Neural progenitor cell (in vitro differentiated cells): ENCODE measurements at regions not wholly inside any gene's neighbourhood (a gene's known extent, or its start where the extent isn't known, plus 50 kb on each side); places are given as distances from the start of the nearest gene placed in this dataset.

Experiments
- DNase-seq: peaks from one replicate; pipeline ENCODE4 v3.0.0-alpha.2; 2016; ENCODE audit warnings: low spot score
- H2AFZ ChIP-seq: fragments of 200-600 bp; sonication (generic); replicated peaks from 2 replicates; pipeline ENCODE4 v1.6.1; 2016; ENCODE audit warnings: antibody characterized with exemption
- H3F3A ChIP-seq: fragments of 200-600 bp; sonication (generic); 2 replicates; pipeline ENCODE4 v1.6.1; 2016; ENCODE audit warnings: antibody characterized with exemption, low read depth
- H3K27ac ChIP-seq: fragments of 200-600 bp; sonication (generic); 2 replicates; pipeline ENCODE4 v1.5.1; 2016; ENCODE audit warnings: mild to moderate bottlenecking
- H3K27me3 ChIP-seq: fragments of 200-600 bp; sonication (generic); 2 replicates; pipeline ENCODE4 v1.6.1; 2016; ENCODE audit warnings: mild to moderate bottlenecking, moderate library complexity
- H3K36me3 ChIP-seq: fragments of 200-600 bp; sonication (generic); 2 replicates; pipeline ENCODE4 v1.5.1; 2016
- H3K4me1 ChIP-seq: fragments of 200-600 bp; sonication (generic); 2 replicates; pipeline ENCODE4 v1.6.1; 2016; ENCODE audit warnings: mixed run types
- H3K4me2 ChIP-seq: fragments of 200-600 bp; sonication (generic); 2 replicates; pipeline ENCODE4 v1.6.1; 2016
- H3K4me3 ChIP-seq: fragments of 200-600 bp; sonication (generic); 2 replicates; pipeline ENCODE4 v1.5.1; 2016
- H3K79me2 ChIP-seq: fragments of 200-600 bp; sonication (generic); 2 replicates; pipeline ENCODE4 v1.6.1; 2016; ENCODE audit warnings: low read depth
- H3K9ac ChIP-seq: fragments of 200-600 bp; sonication (generic); 2 replicates; pipeline ENCODE4 v1.6.1; 2016
- H3K9me3 ChIP-seq: fragments of 200-600 bp; sonication (generic); 2 replicates; pipeline ENCODE4 v1.5.1; 2016; ENCODE audit warnings: low read depth
- H4K20me1 ChIP-seq: fragments of 200-600 bp; sonication (generic); 2 replicates; pipeline ENCODE4 v1.6.1; 2016; ENCODE audit warnings: low read depth
- H3K27ac Mint-ChIP-seq: 3 replicates; pipeline ENCODE4 v1.8.0; 2021; ENCODE audit warnings: mixed read lengths
- H3K27me3 Mint-ChIP-seq: 2 replicates; pipeline ENCODE4 v1.8.0; 2022; ENCODE audit warnings: low read depth, mild to moderate bottlenecking, inconsistent platforms, moderate library complexity, mixed read lengths; ENCODE audit not compliant: insufficient read depth
- H3K36me3 Mint-ChIP-seq: 3 replicates; pipeline ENCODE4 v1.8.0; 2021; ENCODE audit warnings: mixed read lengths
- H3K4me1 Mint-ChIP-seq: 3 replicates; pipeline ENCODE4 v1.8.0; 2021; ENCODE audit warnings: mixed read lengths
- H3K4me3 Mint-ChIP-seq: 3 replicates; pipeline ENCODE4 v1.8.0; 2021; ENCODE audit warnings: mild to moderate bottlenecking, moderate library complexity, mixed read lengths
- H3K9me3 Mint-ChIP-seq: 3 replicates; pipeline ENCODE4 v1.8.0; 2020; ENCODE audit warnings: mixed read lengths
- CTCF ChIP-seq: fragments of 200-600 bp; sonication (generic); IDR thresholded peaks from 2 replicates; pipeline ENCODE4 v1.5.1; 2017; ENCODE audit warnings: antibody characterized with exemption, mild to moderate bottlenecking
- EZH2 ChIP-seq: fragments of 200-600 bp; sonication (generic); IDR thresholded peaks from 2 replicates; pipeline ENCODE4 v1.6.1; 2017; ENCODE audit warnings: antibody characterized with exemption, mild to moderate bottlenecking, moderate library complexity
- EZH2phosphoT487 ChIP-seq: fragments of 200-600 bp; sonication (generic); IDR thresholded peaks from 2 replicates; pipeline ENCODE4 v1.6.1; 2017; ENCODE audit warnings: antibody characterized with exemption

GRCh38 chr12:16863742-16864141 is 257.8 kb upstream of the LMO3 start:
- H3K4me1 Mint-ChIP-seq: no peaks in the 10 kb centered on the region
- H2AFZ ChIP-seq: no peak overlapping the region
- no peak overlapping the region for H3K4me2 ChIP-seq
- no peak overlapping the region for H3K27ac ChIP-seq
- H3K36me3 ChIP-seq: no peaks in the 10 kb centered on the region
- H3K9me3 Mint-ChIP-seq: no peaks in the 10 kb centered on the region
- DNase-seq: no peak
- no peak overlapping the region for H3K4me3 Mint-ChIP-seq
- no peaks in the 10 kb centered on the region for H3F3A ChIP-seq
- H3K4me3 ChIP-seq: no peak overlapping the region
- H3K27me3 Mint-ChIP-seq: no peaks in the 10 kb centered on the region
- no peaks in the 10 kb centered on the region for H3K9me3 ChIP-seq
- H3K36me3 Mint-ChIP-seq: no peaks in the 10 kb centered on the region
- H3K79me2 ChIP-seq: no peaks in the 10 kb centered on the region
- no peak overlapping the region for H3K9ac ChIP-seq
- no peak overlapping the region for H3K27ac Mint-ChIP-seq
- TF ChIP-seq CTCF: no peak
- no peak for TF ChIP-seq EZH2
- TF ChIP-seq EZH2phosphoT487: no peak
- no peaks in the 10 kb centered on the region for H4K20me1 ChIP-seq
- no peaks in the 10 kb centered on the region for H3K4me1 ChIP-seq
- H3K27me3 ChIP-seq: no peaks in the 10 kb centered on the region

- no peaks in the 10 kb centered on the region for H3K79me2 ChIP-seq
- Mint-ChIP-seq H3K27ac (no peak overlapping the region), H3K4me1 (peaks cover 5% of the 10 kb centered on the region), H3K36me3 (no peaks in the 10 kb centered on the region), H3K9me3 (no peaks in the 10 kb centered on the region), H3K27me3 (no peaks in the 10 kb centered on the region), H3K4me3 (no peak overlapping the region)
- H4K20me1 ChIP-seq: no peaks in the 10 kb centered on the region
- no peak overlapping the region for H3K4me2 ChIP-seq
- TF ChIP-seq CTCF (no peak), EZH2 (no peak), EZH2phosphoT487 (no peak)
- no peak overlapping the region for H3K9ac ChIP-seq
- no peak overlapping the region for H3K27ac ChIP-seq
- no peaks in the 10 kb centered on the region for H3K27me3 ChIP-seq
- DNase-seq: no peak
- no peaks in the 10 kb centered on the region for H3K36me3 ChIP-seq
- no peak overlapping the region for H2AFZ ChIP-seq
- no peak overlapping the region for H3K4me3 ChIP-seq
- H3K4me1 ChIP-seq: peaks cover 11% of the 10 kb centered on the region
- H3K9me3 ChIP-seq: no peaks in the 10 kb centered on the region
- no peaks in the 10 kb centered on the region for H3F3A ChIP-seq
Measured at GRCh38 chr12:16857456-16857923, 251.5 kb upstream of the LMO3 start.

- Mint-ChIP-seq H3K27me3 (no peaks in the 10 kb centered on the region), H3K9me3 (no peaks in the 10 kb centered on the region), H3K4me3 (no peak overlapping the region), H3K27ac (no peak overlapping the region), H3K4me1 (peaks cover 5% of the 10 kb centered on the region), H3K36me3 (no peaks in the 10 kb centered on the region)
- Histone ChIP-seq H3K4me1 (peaks cover 11% of the 10 kb centered on the region), H3K36me3 (no peaks in the 10 kb centered on the region), H3K79me2 (no peaks in the 10 kb centered on the region), H4K20me1 (no peaks in the 10 kb centered on the region), H3K27me3 (no peaks in the 10 kb centered on the region), H3F3A (no peaks in the 10 kb centered on the region), H2AFZ (no peak overlapping the region), H3K27ac (no peak overlapping the region), H3K9ac (no peak overlapping the region), H3K4me2 (no peak overlapping the region), H3K4me3 (no peak overlapping the region), H3K9me3 (no peaks in the 10 kb centered on the region)
- TF ChIP-seq CTCF (no peak), EZH2 (no peak), EZH2phosphoT487 (no peak)
- no peak for DNase-seq
Measured at GRCh38 chr12:16854465-16854864, 248.5 kb upstream of the LMO3 start.
